Mammary epithelial cell (primary cell): ENCODE measurements at regions not wholly inside any gene's neighbourhood (a gene's known extent, or its start where the extent isn't known, plus 50 kb on each side); places are given as distances from the start of the nearest gene placed in this dataset.

Source experiments
- CTCF ChIP-seq, 2 donors: IDR thresholded peaks in 1 of 2; conservative IDR thresholded peaks in 1 of 2; 2 replicates each; pipeline ENCODE4 v1.5.1; 2011 to 2012; ENCODE audit warnings: inconsistent platforms in 2 of 2, low read length in 2 of 2, mild to moderate bottlenecking in 2 of 2, control low read depth in 1 of 2, low read depth in 1 of 2; ENCODE audit not compliant: insufficient read depth in 1 of 2; ENCODE audit errors: extremely low read depth in 1 of 2
- EZH2 ChIP-seq: IDR thresholded peaks from 2 replicates; pipeline ENCODE4 v1.6.1; 2012; ENCODE audit warnings: low read length, inconsistent platforms, borderline replicate concordance

- TF ChIP-seq CTCF (conservative IDR thresholded peaks at IDR 0.05 in 1 of 2, IDR thresholded peaks at IDR 0.05 in 1 of 2; ENCODE audit: extremely low read depth in 1 of 2, insufficient read depth in 1 of 2, low read depth in 1 of 2, low read length in 2 of 2): no peak
- TF ChIP-seq EZH2: no peak
These were observed 754.6 kb upstream of the AGA start for GRCh38 chr4:178196751-178197374.
